GM18870 (cell line): ENCODE measurements at regions not wholly inside any gene's neighbourhood (a gene's known extent, or its start where the extent isn't known, plus 50 kb on each side); places are given as distances from the start of the nearest gene placed in this dataset.

Experiments
- ATAC-seq: cut with Tn5 transposase; IDR thresholded peaks from one replicate; pipeline ENCODE4 v1.9.1; 2021; ENCODE audit warnings: moderate library complexity; ENCODE audit not compliant: unreplicated experiment

DNA sequence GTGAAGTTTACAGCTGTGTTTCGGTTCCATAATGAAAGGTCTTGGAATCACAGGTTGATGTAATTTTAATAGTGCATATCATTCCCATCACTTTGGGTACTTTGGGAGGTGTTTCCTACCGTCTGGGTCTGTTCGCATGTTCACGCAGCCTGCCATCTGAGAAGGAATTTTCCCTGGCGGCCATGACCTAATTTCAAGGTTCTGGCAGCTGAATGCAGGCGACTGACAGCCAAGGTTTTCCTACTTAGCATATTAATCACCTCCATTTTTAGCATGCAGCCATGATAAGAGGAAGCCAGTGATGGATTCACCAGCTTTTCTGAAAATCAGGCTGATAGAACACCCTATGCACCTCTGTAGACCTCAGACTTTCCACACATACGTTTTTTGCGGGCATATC, 319.1 kb upstream of the TMEM229A start:
- ATAC-seq, result no peak

DNA sequence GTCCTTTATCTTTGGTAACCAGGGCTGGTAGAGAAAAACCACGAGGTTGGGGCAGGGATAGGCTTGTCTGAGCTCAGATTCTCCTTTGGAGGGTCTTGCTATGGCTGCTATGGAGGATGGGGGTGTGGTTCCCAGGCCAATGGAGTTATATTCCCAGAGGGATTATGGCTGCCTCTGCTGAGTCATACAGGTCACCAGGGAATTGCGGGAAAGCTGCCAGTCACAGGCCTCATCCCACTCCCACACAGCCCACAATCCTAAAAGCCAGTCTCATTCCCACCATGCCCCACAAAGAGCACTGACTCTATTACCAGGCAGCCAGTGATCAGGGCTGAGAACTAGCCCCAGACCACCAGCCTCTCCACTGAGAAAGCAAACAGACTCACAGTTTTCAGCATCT, 316.6 kb upstream of the TMEM229A start:
- no peak for ATAC-seq

DNA sequence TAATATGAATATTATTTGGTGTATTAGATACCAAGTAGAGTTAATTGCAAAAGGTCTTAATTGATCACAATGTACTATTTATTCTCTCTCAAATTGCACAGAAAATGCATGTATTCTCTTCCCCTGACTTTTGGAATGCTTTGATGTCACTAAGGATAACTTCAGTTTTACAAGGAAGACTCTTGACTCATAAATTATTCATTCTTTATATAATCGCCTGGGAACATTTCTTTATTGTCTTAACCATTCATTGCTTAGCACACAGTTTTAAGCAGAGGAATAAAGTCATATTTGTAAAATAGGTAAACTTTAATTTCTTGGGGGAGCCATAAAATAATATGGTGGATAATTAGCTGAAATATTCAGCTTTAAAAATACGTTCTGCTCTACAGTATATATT, 306.0 kb upstream of the TMEM229A start:
- ATAC-seq, result no peak

DNA sequence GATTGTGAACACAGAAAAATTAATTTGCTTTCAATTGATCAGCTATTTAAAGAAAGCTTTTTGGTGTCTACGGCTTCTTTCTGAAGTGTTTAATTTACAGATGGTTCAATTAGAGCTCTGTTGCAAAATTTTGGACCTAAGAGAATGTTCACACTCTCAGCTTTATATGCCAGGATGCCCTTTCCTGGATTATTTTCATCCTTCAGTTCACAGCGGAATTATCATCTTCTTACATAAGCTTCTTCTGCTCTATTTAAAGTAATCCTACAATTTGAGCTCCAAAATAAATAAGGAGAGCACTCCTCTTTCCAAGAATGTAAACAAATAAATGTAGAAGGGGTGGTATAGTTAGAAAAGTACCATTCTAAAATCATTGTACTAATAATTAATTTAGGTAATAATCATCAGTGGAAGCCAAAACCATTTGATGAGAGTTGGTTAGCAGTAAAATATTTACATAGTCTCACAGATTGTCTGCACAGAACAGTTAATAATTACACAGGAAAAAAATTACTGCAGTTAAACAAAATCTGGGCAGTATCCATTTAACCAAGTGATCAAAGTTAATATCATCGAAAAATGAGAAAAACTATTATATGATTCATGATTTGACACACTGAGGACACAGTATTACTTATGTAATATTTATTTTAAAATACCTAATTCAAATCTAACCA, 298.0 kb upstream of the TMEM229A start:
- ATAC-seq, result no peak

DNA sequence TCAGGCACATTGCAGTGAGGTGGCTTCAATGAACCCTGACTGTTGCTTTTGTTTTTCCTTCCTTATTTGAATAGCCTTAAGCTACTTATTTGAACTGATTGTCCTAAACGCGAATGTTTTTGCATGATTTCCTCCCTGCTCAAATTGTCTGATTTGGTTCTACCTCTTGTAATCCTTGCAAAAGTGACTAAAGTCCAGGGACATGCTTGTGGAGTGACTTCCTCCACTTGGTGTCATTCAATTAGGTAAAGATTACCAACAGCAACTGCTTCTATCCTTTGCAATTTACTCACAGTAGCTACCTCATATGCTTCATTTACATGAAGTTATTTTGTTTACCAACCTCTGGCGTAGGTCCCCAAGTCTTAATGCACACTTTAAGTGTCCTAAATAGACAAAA, 295.9 kb upstream of the TMEM229A start:
- ATAC-seq, result no peak

DNA sequence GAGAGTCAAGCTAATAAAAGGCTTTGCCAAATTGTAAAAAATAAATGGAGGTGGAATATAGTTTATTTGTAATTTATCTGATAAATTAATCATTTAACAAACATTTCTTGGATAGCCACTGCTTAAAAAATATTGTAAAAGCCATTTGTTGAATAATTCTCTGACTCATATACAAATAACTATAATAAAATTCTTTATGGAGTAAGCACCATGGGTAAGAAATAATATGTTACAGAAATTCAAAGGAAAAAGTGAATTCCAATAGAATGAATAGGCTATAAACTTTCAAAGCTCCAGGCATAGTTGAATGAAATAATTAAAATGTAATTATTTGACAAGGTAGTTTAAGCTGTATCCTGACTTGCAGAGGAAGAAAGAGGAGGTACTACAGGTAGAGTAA, 291.4 kb upstream of the TMEM229A start:
- no peak for ATAC-seq

DNA sequence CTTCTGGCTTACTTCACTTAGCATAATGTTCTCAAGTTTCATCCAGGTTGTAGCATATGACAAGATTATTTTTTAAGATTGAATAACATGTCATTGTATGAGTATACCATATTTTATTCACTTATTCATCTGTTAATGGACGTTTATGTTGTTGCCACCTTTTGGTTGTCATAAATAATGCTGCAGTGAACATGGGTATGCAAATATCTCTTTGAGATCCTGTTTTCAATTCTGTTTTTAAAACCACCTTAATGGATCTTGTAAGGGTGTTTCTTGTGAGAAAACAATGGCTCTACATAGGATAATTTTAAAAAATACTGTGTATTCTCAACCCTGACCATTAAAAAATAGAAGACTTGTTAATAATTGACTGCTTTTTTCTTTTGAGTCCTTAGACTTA, 290.7 kb upstream of the TMEM229A start:
- no peak for ATAC-seq

DNA sequence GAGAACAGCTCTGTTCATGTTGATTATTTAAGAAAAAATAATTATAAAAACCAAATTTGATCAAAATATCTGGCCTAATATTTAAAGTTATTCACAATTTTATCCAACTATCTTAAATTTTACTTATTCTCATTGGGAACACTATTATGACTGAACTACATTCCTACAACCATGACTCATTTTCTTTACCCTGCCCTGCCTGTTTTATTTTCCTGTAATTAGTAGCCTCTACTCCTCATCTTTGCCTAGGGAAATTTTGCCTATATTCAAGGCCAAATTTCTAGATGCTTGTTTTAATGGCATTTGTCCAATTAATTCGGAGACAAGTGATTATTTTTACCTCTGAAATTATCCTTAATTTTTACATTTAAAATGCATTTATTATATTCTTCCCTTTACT, 289.7 kb upstream of the TMEM229A start:
- ATAC-seq, result no peak

DNA sequence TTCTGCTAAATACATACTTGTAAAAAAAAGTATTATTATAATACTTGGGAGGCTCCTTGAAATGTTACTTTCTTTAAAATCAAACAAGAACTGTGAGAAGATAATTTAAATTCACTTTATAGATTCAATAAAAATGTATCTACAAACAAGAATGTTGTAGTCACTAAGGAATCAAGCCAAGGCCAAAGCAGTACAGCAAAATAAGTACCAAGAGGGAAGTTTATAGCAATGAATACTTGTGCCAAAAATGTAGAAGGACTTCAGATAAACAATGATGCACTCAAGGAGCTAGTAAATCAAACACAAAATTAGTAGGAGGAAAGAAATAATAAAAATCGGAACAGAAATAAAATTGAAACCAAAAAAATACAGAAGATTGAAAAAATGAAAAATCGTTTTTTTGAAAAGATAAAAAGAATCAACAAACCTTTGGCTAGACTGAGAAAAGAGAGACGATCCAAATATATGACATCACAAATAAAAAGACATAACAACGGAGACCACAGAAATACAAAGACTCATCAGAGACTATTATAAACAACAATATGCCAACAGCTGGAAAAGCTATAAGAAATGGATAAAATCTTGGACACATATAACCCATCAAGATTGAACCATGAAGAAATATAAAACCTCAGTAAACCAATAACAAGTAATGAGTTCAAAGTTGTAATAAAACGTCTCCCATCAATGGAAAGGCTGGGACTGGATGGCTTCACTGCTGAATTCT, 286.0 kb upstream of the TMEM229A start:
- ATAC-seq, result no peak

DNA sequence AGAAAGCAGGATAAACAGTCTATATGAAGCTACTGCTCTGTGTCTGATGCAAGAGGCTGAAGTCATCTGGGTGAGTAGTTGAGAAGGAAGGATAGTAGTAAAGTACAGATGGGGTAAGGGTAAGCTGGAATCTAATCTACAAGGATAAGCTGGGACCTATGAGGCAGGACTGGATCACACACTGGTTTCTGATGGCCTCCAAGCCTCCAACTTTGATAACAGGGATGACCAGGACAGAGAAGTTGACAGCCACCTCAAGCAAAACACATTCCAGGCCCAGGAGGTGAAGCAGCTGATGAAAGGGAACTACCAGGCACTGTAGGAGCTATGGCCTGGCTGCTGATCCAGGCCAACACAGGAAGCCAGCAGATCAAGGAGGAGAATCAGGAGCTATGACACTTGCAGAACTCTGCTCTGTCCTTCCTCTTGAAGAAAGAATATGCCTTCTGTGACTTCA, 278.1 kb upstream of the TMEM229A start:
- ATAC-seq, result no peak

DNA sequence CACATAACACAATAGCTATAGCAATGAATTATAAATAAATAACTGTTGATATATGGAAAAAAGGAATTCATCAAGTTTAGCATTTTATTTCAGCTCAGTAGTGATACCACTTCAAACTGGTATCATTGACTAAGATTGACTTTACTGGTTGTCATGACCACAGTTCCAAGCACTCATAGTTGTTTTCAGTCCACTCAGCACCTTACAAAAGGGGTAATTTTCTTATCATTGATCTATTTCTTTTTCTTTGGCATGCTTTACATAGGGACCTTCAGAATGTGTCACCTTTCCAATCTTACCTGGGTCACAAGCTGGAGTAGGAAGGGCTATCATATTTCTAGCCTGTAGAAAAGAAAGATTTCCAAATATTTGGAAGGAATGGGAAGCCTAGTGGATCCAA, 275.5 kb upstream of the TMEM229A start:
- no peak for ATAC-seq

DNA sequence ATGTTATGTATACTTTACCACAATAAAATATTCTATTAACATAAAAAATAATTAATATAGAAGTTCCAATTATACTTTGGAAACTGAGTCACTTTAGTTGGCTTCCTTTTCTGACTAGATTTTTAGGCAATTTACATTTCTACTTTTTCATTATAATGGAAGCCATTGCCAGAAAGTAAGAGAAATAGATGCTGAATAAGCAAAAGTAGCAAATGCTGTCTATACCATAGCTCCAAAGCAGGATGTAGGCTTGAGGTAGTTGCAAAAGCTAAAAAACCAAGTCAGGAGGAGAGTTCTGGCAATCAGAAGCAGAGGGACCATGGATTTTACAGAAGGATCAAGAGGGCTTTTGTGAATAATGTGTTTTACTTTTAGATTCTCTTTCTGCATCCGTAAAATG, 262.4 kb upstream of the TMEM229A start:
- ATAC-seq, result no peak

DNA sequence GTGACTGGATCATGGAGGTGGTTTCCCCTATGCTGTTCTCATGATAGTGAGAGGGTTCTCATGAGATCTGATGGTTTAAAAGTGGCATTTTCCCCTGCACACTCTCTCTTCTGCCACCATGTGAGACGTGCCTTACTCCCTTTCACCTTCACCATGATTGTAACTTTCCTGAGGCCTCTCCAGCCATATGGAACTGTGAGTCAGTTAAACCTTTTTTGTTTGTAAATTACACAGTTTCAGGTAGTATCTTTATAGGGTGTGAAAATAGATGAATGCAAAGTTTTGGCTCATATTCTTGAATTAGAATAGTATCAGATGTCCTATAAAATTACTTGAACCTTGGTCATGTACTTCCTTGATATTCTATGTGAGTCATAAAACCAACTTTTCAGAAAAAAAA, 252.1 kb upstream of the TMEM229A start:
- ATAC-seq, result no peak

DNA sequence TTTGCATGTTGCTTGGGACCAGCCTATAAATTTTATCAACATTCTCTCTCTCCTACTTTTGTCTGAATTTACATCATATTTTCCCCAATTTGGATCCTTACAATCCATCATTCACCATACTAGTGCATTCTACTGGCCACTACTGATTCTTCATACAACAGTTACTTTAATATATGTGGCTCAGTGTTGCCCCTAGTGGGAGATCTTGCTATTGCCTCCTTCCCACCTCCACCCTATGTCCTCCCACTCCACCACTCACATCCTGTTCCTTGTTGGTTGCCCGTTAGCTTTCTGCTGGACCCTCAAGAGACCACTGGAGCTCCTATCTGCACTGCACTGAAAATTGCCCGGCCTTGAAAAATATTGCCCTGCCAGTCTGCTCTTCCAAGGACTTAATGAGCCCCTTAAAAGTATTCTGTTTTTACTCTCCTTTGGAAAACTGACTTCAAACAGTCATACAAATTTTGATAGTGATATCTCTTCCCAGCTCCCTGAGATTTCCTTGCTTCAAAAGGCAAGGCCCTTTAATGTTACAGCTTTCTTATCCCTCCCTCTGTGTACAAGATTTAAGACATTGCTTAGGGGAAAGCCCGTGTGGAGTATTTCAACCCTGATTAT, 243.2 kb upstream of the TMEM229A start:
- peak; percentile 97 for ATAC-seq

DNA sequence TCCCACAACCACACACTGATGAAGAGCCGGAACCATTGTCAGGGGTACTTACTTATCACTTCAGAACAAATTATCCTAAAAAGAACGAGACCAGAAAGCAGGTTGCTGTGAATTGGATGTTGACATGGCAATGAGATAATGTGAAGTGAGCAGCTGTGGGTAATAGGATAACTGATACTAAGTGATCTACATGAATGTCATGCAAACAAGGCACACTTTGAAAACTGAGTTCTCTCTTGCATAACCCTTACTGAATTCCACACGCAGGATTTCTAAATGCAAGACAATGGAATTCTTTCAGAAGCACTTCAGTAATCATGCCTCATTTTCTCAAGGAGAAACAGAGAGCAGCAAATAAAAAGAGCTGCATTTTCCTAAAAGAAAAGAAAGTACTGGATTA, 242.5 kb upstream of the TMEM229A start:
- no peak for ATAC-seq

DNA sequence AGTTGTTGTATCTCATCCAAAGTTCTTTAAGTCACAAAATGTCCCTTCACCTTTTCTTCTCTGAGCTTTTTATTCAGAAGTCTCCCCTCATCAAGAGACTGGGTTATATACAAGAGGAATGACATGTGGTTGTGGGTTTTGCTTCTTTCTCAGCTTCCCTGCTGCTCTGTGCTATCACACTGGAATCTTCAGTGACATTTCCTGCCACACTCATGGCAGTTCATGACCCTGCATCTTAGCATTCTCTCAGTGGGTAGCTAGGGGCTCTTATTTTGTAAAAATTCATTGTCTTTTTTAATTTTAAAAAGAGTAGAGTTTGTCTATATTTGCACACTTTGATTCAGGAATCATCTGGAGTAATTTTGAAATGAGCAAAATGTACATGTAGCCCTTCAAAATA, 236.9 kb upstream of the TMEM229A start:
- ATAC-seq, result no peak

DNA sequence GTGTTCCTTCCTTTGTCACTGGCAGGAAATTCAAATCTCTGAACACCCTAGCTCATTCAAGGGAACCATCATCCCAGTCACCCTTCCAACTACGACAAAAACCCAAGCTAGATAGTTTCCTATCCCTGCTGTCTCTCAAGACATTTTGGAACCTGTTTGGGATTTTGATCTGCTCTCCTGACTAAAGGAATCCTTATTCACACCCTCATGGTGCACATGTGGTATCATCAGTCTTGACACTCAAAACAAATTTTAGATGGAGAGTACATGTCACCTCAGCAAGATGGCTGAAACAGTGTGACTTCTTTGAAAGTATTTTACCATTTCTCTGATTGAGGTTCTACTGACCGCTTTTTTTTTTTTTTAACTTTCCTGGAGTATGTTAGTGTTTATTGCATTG, 234.3 kb upstream of the TMEM229A start:
- no peak for ATAC-seq

DNA sequence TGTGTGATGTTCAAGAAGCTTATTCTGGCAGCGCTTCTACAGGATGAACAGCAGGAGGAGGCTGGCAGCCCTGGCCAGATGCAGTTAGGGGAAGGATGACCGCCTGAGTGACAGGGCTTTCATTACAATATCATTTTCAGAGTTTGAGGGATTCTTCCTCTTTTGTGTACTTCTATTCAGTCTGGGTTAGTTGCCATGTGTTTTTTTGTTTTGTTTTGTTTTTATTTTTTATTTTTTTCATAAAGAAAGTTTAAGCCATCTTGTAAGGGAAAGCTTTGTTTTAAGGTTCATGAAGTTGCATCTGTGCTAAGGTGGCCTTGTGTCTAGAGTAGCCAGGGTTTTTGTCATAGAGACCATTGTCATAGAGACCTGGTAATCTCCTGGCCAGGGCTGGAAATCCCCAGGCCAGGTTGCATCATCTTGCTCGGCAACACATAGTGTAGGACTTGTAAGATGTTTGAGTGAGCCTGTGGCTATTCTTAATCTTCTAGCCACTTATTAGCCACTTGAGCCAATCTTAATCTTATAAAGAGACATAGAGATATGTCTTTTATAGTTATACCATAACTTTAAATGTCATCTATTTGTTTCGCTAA, 230.5 kb upstream of the TMEM229A start:
- peak; percentile 97 for ATAC-seq

DNA sequence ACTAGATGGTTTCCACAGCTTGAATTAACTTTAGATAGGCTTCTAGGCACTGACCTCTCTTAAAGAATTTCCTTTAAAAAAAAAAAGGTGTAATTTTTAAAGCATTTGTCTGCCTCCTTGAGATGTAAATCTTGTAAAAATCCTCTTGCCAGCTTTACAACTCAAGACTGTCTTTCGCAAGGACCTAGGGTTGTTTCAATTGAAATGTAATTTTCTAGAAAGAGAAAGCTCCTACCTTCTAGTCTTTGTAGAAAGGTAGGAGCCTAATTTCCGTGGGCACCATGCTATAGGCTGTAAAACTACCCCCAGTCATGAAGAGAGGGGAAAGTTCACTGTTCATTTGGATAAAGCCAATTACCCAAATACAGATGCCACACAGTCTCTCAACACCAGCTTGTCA, 228.8 kb upstream of the TMEM229A start:
- no peak for ATAC-seq

DNA sequence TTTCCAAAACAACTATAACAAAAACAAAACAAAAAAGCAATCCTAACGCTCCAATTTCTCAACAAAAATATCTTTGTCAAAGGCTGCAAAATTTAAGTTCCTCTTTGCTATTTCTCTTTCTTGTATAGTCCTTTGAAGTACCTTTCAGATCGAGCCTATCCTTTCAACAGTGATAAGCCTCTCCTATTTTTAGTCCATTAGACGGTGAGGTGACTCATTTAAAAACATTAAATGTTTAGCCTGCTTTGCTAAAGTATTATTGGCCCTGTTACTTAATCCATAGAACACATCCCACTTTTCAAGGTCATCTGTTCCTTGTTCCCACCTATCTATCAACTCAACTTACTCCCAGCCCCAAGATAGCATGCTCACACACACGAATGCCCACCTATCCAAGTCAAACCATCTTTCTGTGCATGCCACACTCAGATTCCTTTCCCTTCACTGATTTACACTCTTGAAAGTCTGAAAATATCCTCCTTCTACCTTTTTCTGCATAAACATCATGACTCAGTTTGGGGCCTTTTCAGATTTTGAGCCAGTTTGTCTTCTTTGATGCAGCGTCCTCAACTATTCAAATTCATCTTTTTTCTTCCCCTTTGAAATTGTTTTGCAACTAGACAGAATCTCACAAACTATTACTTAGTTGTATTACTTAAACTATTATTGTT, 224.9 kb upstream of the TMEM229A start:
- ATAC-seq, result peak; percentile 69

DNA sequence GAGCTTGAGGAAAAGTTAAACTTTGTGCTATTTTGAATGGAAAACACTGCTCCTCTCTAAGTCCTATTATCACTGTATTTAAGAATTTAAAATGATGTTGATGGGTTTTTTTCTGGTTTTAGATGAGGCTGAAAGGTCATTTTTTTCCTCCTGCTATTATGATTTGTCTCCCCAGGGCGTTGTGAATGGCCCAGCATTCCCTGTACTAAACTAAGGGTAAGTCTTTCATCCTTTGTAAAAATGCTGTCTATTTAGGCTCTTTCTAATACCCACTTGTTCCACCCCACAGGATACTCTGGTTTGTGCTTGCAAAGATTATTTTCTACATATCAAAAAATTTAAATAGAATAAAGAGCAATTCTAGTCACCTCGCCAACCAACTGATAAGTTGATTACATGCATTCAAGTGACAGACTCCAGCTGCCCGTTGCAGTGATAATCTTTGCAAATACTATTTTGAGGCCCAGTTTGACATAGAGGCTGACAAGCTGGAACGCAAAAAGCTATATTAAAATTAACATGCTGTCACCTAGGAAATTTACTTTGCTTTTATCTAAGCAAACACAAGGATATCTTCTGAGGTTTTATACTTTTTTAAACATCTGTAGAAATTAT, 222.3 kb upstream of the TMEM229A start:
- no peak for ATAC-seq
